ENCODE measurements at regions not wholly inside any gene's neighbourhood (a gene's known extent, or its start where the extent isn't known, plus 50 kb on each side); places are given as distances from the start of the nearest gene placed in this dataset.
"Not testable (repeated sequence)": the region's sequence is repeated elsewhere in the genome, so short reads cannot be mapped to it uniquely, and the experiment has no call there.

- H3K9me3 ChIP-seq (ENCODE audit: control insufficient read depth, insufficient read depth, low read depth, low read length) = no peaks in the 10 kb centered on the region
Measured at GRCh38 chrX:142299406-142299805, 94.3 kb upstream of the MAGEC2 start.

GRCh38 chrX:142296421-142296820, 91.3 kb upstream of the MAGEC2 start:
- Histone ChIP-seq H3K9me3 (ENCODE audit: control insufficient read depth, insufficient read depth, low read depth, low read length) (no peaks in the 10 kb centered on the region), H3K4me3 (replicated peaks in 1 of 4; ENCODE audit: control extremely low read depth in 1 of 4, insufficient read depth in 1 of 4, low read depth in 3 of 4, low read length in 4 of 4) (no peak overlapping the region)

More at GRCh38 chrX:142299406-142299805, 94.3 kb upstream of the MAGEC2 start:
- no peak overlapping the region for H3K4me2 ChIP-seq (ENCODE audit: extremely low read depth, insufficient read depth, low read length)
- no peak overlapping the region for H2AFZ ChIP-seq (ENCODE audit: low read length)
- no peak overlapping the region for H3K4me3 ChIP-seq (replicated peaks in 1 of 4; ENCODE audit: control extremely low read depth in 1 of 4, insufficient read depth in 1 of 4, low read depth in 3 of 4, low read length in 4 of 4)
- no peak overlapping the region for H3K9ac ChIP-seq (ENCODE audit: insufficient read depth, low read length)
- TF ChIP-seq CTCF (conservative IDR thresholded peaks at IDR 0.05 in 1 of 2, IDR thresholded peaks at IDR 0.05 in 1 of 2; ENCODE audit: low read depth in 1 of 2, low read length in 2 of 2) (no peak), EZH2 (IDR thresholded peaks at IDR 0.05; ENCODE audit: low read length, missing control alignments) (no peak)
- H4K20me1 ChIP-seq (ENCODE audit: control insufficient read depth, extremely low read depth, insufficient read depth, low read length) = no peaks in the 10 kb centered on the region
- DNase-seq (ENCODE audit: low read depth in 2 of 2) = no peak
- H3K79me2 ChIP-seq (ENCODE audit: control insufficient read depth, insufficient read depth, low read length) = no peaks in the 10 kb centered on the region
- no peaks in the 10 kb centered on the region for H3K36me3 ChIP-seq (ENCODE audit: control insufficient read depth, insufficient read depth, low read length)
- no peaks in the 10 kb centered on the region for H3K4me1 ChIP-seq (ENCODE audit: control insufficient read depth, extremely low read depth, insufficient read depth, low read length)
- H3K27ac ChIP-seq (ENCODE audit: insufficient read depth, low read length) = no peak overlapping the region
- H3K27me3 ChIP-seq (ENCODE audit: control insufficient read depth, insufficient read depth, low read length) = no peaks in the 10 kb centered on the region

GRCh38 chrX:142295190-142295589, 90.1 kb upstream of the MAGEC2 start:
- no peaks in the 10 kb centered on the region for H3K4me1 ChIP-seq (ENCODE audit: control insufficient read depth, extremely low read depth, insufficient read depth, low read length)
- H3K4me3 ChIP-seq (replicated peaks in 1 of 4; ENCODE audit: control extremely low read depth in 1 of 4, insufficient read depth in 1 of 4, low read depth in 3 of 4, low read length in 4 of 4) = no peak overlapping the region
- H4K20me1 ChIP-seq (ENCODE audit: control insufficient read depth, extremely low read depth, insufficient read depth, low read length) = no peaks in the 10 kb centered on the region
- H3K27me3 ChIP-seq (ENCODE audit: control insufficient read depth, insufficient read depth, low read length) = no peaks in the 10 kb centered on the region
- TF ChIP-seq EZH2 (IDR thresholded peaks at IDR 0.05; ENCODE audit: low read length, missing control alignments) (no peak), CTCF (conservative IDR thresholded peaks at IDR 0.05 in 1 of 2, IDR thresholded peaks at IDR 0.05 in 1 of 2; ENCODE audit: low read depth in 1 of 2, low read length in 2 of 2) (no peak)
- no peak overlapping the region for H3K27ac ChIP-seq (ENCODE audit: insufficient read depth, low read length)
- no peaks in the 10 kb centered on the region for H3K79me2 ChIP-seq (ENCODE audit: control insufficient read depth, insufficient read depth, low read length)
- H3K36me3 ChIP-seq (ENCODE audit: control insufficient read depth, insufficient read depth, low read length) = no peaks in the 10 kb centered on the region
- no peak overlapping the region for H2AFZ ChIP-seq (ENCODE audit: low read length)
- H3K9ac ChIP-seq (ENCODE audit: insufficient read depth, low read length) = no peak overlapping the region
- no peak overlapping the region for H3K4me2 ChIP-seq (ENCODE audit: extremely low read depth, insufficient read depth, low read length)
- H3K9me3 ChIP-seq (ENCODE audit: control insufficient read depth, insufficient read depth, low read depth, low read length) = no peaks in the 10 kb centered on the region
- DNase-seq (ENCODE audit: low read depth in 2 of 2) = no peak

More at GRCh38 chrX:142296421-142296820, 91.3 kb upstream of the MAGEC2 start:
- Histone ChIP-seq H4K20me1 (ENCODE audit: control insufficient read depth, extremely low read depth, insufficient read depth, low read length) (no peaks in the 10 kb centered on the region), H3K27me3 (ENCODE audit: control insufficient read depth, insufficient read depth, low read length) (no peaks in the 10 kb centered on the region), H3K27ac (ENCODE audit: insufficient read depth, low read length) (no peak overlapping the region), H3K36me3 (ENCODE audit: control insufficient read depth, insufficient read depth, low read length) (no peaks in the 10 kb centered on the region), H3K79me2 (ENCODE audit: control insufficient read depth, insufficient read depth, low read length) (no peaks in the 10 kb centered on the region), H3K9ac (ENCODE audit: insufficient read depth, low read length) (no peak overlapping the region), H3K4me1 (ENCODE audit: control insufficient read depth, extremely low read depth, insufficient read depth, low read length) (no peaks in the 10 kb centered on the region), H2AFZ (ENCODE audit: low read length) (no peak overlapping the region), H3K4me2 (ENCODE audit: extremely low read depth, insufficient read depth, low read length) (no peak overlapping the region)
- TF ChIP-seq CTCF (conservative IDR thresholded peaks at IDR 0.05 in 1 of 2, IDR thresholded peaks at IDR 0.05 in 1 of 2; ENCODE audit: low read depth in 1 of 2, low read length in 2 of 2) (no peak), EZH2 (IDR thresholded peaks at IDR 0.05; ENCODE audit: low read length, missing control alignments) (no peak)
- no peak for DNase-seq (ENCODE audit: low read depth in 2 of 2)

- not testable (repeated sequence) for H2AFZ ChIP-seq (ENCODE audit: low read length); H3K36me3 ChIP-seq (ENCODE audit: control insufficient read depth, insufficient read depth, low read length); H3K4me2 ChIP-seq (ENCODE audit: extremely low read depth, insufficient read depth, low read length); H3K4me1 ChIP-seq (ENCODE audit: control insufficient read depth, extremely low read depth, insufficient read depth, low read length); H3K9me3 ChIP-seq (ENCODE audit: control insufficient read depth, insufficient read depth, low read depth, low read length); DNase-seq (ENCODE audit: low read depth in 2 of 2); H3K27ac ChIP-seq (ENCODE audit: insufficient read depth, low read length); H3K79me2 ChIP-seq (ENCODE audit: control insufficient read depth, insufficient read depth, low read length); H3K9ac ChIP-seq (ENCODE audit: insufficient read depth, low read length); H3K4me3 ChIP-seq (replicated peaks in 1 of 4; ENCODE audit: control extremely low read depth in 1 of 4, insufficient read depth in 1 of 4, low read depth in 3 of 4, low read length in 4 of 4); H3K27me3 ChIP-seq (ENCODE audit: control insufficient read depth, insufficient read depth, low read length); H4K20me1 ChIP-seq (ENCODE audit: control insufficient read depth, extremely low read depth, insufficient read depth, low read length)
Measured at GRCh38 chrX:142270166-142270565, 65.1 kb upstream of the MAGEC2 start.
